Fibroblast of lung (primary cell): ENCODE measurements at regions not wholly inside any gene's neighbourhood (a gene's known extent, or its start where the extent isn't known, plus 50 kb on each side); places are given as distances from the start of the nearest gene placed in this dataset.

Experiments
- CTCF ChIP-seq, 2 donors: IDR thresholded peaks in 1 of 2; conservative IDR thresholded peaks in 1 of 2; 1 replicate in 1 of 2; 2 replicates in 1 of 2; pipeline ENCODE4 v1.5.1; 2011 to 2012; ENCODE audit warnings: low read length in 2 of 2, control low read depth in 1 of 2, inconsistent platforms in 1 of 2, low read depth in 1 of 2, mild to moderate bottlenecking in 1 of 2
- EZH2 ChIP-seq: IDR thresholded peaks from 2 replicates; pipeline ENCODE4 v1.5.1; 2012; ENCODE audit warnings: low read length, control low read depth, mild to moderate bottlenecking; ENCODE audit errors: missing control alignments

- TF ChIP-seq CTCF (conservative IDR thresholded peaks at IDR 0.05 in 1 of 2, IDR thresholded peaks at IDR 0.05 in 1 of 2; ENCODE audit: low read depth in 1 of 2, low read length in 2 of 2) (no peak), EZH2 (no peak)
Observed at GRCh38 chr16:63690267-63690666, 1431.6 kb downstream of the CDH11 start.
